GM12864 (cell line): ENCODE measurements at regions not wholly inside any gene's neighbourhood (a gene's known extent, or its start where the extent isn't known, plus 50 kb on each side); places are given as distances from the start of the nearest gene placed in this dataset.

Experiments used
- DNase-seq: peaks from one replicate; pipeline ENCODE4 v3.0.0-alpha.2; 2011; ENCODE audit warnings: low read depth
- H3K4me3 ChIP-seq: 2 replicates; pipeline ENCODE4 v1.5.1; 2011; ENCODE audit warnings: mild to moderate bottlenecking, low read depth, low read length, control low read depth
- CTCF ChIP-seq: IDR thresholded peaks from 2 replicates; pipeline ENCODE4 v1.5.1; 2011; ENCODE audit warnings: low read depth, mild to moderate bottlenecking, moderate library complexity, low read length, control low read depth, inconsistent platforms; ENCODE audit errors: missing control alignments

DNA sequence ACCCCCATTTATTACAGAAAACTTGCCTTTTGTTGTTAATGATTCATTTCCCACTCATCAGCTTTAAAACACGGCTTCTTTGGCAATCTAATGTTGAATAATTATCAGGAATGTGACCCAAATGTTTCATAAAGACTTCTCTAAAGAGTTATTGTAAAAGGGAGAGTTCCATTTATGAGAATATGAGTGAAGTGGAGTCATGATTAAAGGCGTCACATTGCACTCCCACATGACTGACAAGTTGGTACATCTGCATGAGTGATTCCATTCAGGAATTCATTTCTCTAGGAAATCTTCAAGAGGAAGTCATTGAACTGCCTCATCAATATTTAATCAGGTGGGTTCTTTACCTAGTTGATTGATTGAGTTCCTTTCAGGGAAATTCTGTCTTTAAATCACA, 184.8 kb downstream of the LNPK start:
- no peak for DNase-seq

DNA sequence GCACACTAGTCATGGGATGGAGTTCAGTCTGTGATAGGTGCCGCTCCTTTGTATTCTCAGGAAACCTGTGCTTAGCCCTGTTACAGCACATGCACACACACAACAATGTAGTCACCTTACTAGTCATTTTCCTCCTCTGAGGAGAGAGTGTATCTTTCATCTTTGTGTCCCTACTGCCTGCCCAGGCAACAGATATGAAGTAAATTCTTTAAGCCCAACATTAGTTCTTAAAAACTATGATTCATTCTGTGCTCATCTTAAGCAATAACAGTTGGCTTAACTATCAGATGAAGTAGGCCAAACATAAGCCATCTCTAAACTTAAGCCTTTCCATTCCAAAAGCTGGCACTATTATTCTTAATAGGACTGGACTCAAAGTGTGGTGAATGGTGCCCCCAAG, 186.5 kb downstream of the LNPK start:
- TF ChIP-seq CTCF: no peak
- no peak overlapping the region for H3K4me3 ChIP-seq
- no peak for DNase-seq

More for the DNA sequence above, 184.8 kb downstream of the LNPK start:
- TF ChIP-seq CTCF: no peak
- no peak overlapping the region for H3K4me3 ChIP-seq

- no peak for DNase-seq
- H3K4me3 ChIP-seq: no peak overlapping the region
- TF ChIP-seq CTCF: no peak
These were observed 190.1 kb downstream of the LNPK start for GRCh38 chr2:175811971-175812370.

DNA sequence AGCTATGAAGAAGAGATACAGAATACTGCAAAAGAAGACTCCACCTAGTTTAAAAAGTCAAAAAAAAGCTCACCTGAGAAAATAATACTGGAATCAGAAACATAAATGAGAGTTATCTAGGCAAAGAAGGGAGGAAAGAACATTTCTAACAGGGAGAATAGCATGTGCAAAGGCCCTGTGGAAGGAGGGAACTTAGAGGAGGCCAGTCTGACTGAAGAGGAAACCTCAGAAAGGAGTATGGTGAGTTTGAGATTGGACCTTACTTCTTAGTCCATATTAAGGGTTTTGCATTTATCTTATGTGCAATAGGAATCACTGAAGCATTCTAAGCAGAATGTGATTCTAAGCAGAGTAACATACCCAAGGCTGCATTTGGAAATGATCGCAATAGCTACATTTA, 193.2 kb downstream of the LNPK start:
- DNase-seq: no peak
- no peak overlapping the region for H3K4me3 ChIP-seq
- no peak for TF ChIP-seq CTCF

GRCh38 chr2:175808078-175808477, 194.0 kb downstream of the LNPK start:
- DNase-seq: no peak
- TF ChIP-seq CTCF: no peak
- H3K4me3 ChIP-seq: no peak overlapping the region

- no peak overlapping the region for H3K4me3 ChIP-seq
- no peak for DNase-seq
- TF ChIP-seq CTCF: no peak
These were observed 194.8 kb downstream of the LNPK start for GRCh38 chr2:175807031-175807873.

GRCh38 chr2:175806570-175806969, 195.5 kb downstream of the LNPK start:
- no peak for TF ChIP-seq CTCF
- no peak for DNase-seq
- H3K4me3 ChIP-seq: no peak overlapping the region
